ENCODE measurements at regions not wholly inside any gene's neighbourhood (a gene's known extent, or its start where the extent isn't known, plus 50 kb on each side); places are given as distances from the start of the nearest gene placed in this dataset.

- DNase-seq = no peak
Measured at GRCh38 chr5:175162036-175162435, 281.9 kb downstream of the DRD1 start.

- no peak for DNase-seq
Measured at GRCh38 chr5:175159956-175160355, 284.0 kb downstream of the DRD1 start.

- DNase-seq = no peak
Measured at GRCh38 chr5:175148636-175149172, 295.3 kb downstream of the DRD1 start.

GRCh38 chr5:175146733-175147132 is 297.2 kb downstream of the DRD1 start:
- no peak for DNase-seq

GRCh38 chr5:175141421-175141820 is 302.6 kb downstream of the DRD1 start:
- DNase-seq = no peak

- DNase-seq = no peak
Measured at GRCh38 chr5:175133185-175133584, 310.8 kb downstream of the DRD1 start.

- DNase-seq = no peak
Measured at GRCh38 chr5:175131432-175131831, 312.6 kb downstream of the DRD1 start.

- DNase-seq = no peak
Measured at GRCh38 chr5:175129619-175130018, 314.4 kb downstream of the DRD1 start.

GRCh38 chr5:175129121-175129520 is 314.9 kb downstream of the DRD1 start:
- DNase-seq = no peak

GRCh38 chr5:175124821-175125220 is 319.2 kb downstream of the DRD1 start:
- no peak for DNase-seq

- DNase-seq = no peak
Measured at GRCh38 chr5:175124251-175124813, 319.6 kb downstream of the DRD1 start.

GRCh38 chr5:175123542-175123941 is 320.4 kb downstream of the DRD1 start:
- DNase-seq = no peak

GRCh38 chr5:175121457-175121856 is 322.5 kb downstream of the DRD1 start:
- DNase-seq = no peak

GRCh38 chr5:175120412-175120811 is 323.6 kb downstream of the DRD1 start:
- no peak for DNase-seq

GRCh38 chr5:175118700-175119309 is 325.2 kb downstream of the DRD1 start:
- no peak for DNase-seq

GRCh38 chr5:175116466-175117048 is 327.4 kb downstream of the DRD1 start:
- DNase-seq = no peak

GRCh38 chr5:175115831-175116230 is 328.2 kb downstream of the DRD1 start:
- DNase-seq = no peak

- no peak for DNase-seq
Measured at GRCh38 chr5:175113947-175114346, 330.0 kb downstream of the DRD1 start.

- no peak for DNase-seq
Measured at GRCh38 chr5:175109058-175109755, 334.8 kb downstream of the DRD1 start.

GRCh38 chr5:175107865-175108264 is 336.1 kb downstream of the DRD1 start:
- no peak for DNase-seq

- no peak for DNase-seq
Measured at GRCh38 chr5:175107028-175107588, 336.9 kb downstream of the DRD1 start.

- DNase-seq = no peak
Measured at GRCh38 chr5:175104677-175105076, 339.3 kb downstream of the DRD1 start.

- no peak for DNase-seq
Measured at GRCh38 chr5:175103746-175104145, 340.2 kb downstream of the DRD1 start.

GRCh38 chr5:175102717-175103116 is 341.3 kb downstream of the DRD1 start:
- no peak for DNase-seq
